A549 (cell line): ENCODE measurements at regions not wholly inside any gene's neighbourhood (a gene's known extent, or its start where the extent isn't known, plus 50 kb on each side); places are given as distances from the start of the nearest gene placed in this dataset.

ENCODE experiments used
- CHD2 ChIP-seq: fragments of 150-350 bp; IDR thresholded peaks from 2 replicates; pipeline ENCODE4 v1.6.1; 2014; ENCODE audit warnings: low read length; ENCODE audit not compliant: partially characterized antibody
- JUN ChIP-seq, 2 experiments: fragments of >200 bp; sonication (Bioruptor Twin); formaldehyde crosslinking; IDR thresholded peaks; 2 replicates in 1 of 2; 3 replicates in 1 of 2; pipeline ENCODE4 v1.6.1; 2016 to 2017
- POLR2A ChIP-seq: IDR thresholded peaks from 2 replicates; pipeline ENCODE4 v1.6.1; 2012; ENCODE audit warnings: mild to moderate bottlenecking, low read length
- RAD21 ChIP-seq, 2 experiments: fragments of >200 bp in 1 of 2; sonication (Bioruptor Twin) in 1 of 2; formaldehyde crosslinking in 1 of 2; IDR thresholded peaks in 1 of 2; conservative IDR thresholded peaks in 1 of 2; 2 replicates in 1 of 2; 3 replicates in 1 of 2; pipeline ENCODE4 v1.6.1; 2012 to 2018; ENCODE audit warnings: inconsistent platforms in 1 of 2
- SMC3 ChIP-seq: fragments of >200 bp; sonication (Bioruptor Twin); formaldehyde crosslinking; IDR thresholded peaks from 3 replicates; pipeline ENCODE4 v1.6.1; 2018; ENCODE audit warnings: inconsistent platforms
- TF ChIP-seq, protein P1 (sequence below): fragments of >200 bp; sonication (Bioruptor Twin); formaldehyde crosslinking; IDR thresholded peaks from 3 replicates; pipeline ENCODE4 v1.5.1; 2016
- TF ChIP-seq, protein P2 (sequence below): IDR thresholded peaks from 2 replicates; pipeline ENCODE4 v1.6.1; 2012
- TF ChIP-seq, protein P3 (sequence below): IDR thresholded peaks from 2 replicates; pipeline ENCODE4 v1.6.1; 2012

DNA sequence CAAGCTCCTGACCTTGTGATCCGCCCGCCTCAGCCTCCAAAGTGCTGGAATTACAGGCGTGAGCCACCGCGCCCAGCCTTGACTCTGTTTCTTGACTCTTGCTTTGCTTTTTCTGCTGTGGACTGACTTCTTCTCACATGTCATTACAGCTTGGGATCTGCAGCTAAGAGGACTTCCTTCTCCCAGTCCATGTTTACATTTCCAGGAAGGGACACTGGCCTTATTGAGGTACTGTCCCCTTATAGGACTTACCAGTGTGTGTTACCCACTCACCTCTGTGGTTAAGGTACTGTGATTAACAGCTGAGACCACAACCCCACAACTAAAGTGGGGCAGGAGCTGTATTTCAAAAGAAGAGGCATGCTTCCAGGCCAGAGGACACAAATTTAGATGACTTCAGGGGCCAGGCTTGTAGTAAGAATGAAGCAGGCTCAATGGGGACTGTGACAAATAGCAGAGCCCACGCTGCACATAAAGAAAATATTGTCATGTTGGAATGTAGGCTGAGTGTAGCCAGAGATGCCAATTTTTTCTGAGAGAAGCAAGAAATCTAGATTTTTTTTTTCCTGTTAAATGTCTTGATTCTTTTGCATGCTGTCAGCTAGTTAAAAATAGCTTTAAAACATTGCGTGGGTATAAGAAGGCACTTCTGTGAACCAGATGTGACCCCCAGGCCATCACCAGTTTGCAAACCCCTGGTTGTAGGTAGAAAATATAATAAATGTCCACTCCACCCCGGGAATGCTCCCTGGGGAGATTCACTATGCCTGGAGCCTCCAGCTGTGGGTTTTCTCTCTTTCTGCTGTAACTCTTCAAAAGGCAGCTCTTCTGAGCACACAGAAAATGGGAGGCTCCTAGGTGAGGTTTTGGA, 75.0 kb downstream of the PTPDC1 start:
- TF ChIP-seq, protein P1, sequence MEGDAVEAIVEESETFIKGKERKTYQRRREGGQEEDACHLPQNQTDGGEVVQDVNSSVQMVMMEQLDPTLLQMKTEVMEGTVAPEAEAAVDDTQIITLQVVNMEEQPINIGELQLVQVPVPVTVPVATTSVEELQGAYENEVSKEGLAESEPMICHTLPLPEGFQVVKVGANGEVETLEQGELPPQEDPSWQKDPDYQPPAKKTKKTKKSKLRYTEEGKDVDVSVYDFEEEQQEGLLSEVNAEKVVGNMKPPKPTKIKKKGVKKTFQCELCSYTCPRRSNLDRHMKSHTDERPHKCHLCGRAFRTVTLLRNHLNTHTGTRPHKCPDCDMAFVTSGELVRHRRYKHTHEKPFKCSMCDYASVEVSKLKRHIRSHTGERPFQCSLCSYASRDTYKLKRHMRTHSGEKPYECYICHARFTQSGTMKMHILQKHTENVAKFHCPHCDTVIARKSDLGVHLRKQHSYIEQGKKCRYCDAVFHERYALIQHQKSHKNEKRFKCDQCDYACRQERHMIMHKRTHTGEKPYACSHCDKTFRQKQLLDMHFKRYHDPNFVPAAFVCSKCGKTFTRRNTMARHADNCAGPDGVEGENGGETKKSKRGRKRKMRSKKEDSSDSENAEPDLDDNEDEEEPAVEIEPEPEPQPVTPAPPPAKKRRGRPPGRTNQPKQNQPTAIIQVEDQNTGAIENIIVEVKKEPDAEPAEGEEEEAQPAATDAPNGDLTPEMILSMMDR, result no peak
- TF ChIP-seq RAD21 (conservative IDR thresholded peaks at IDR 0.05 in 1 of 2, IDR thresholded peaks at IDR 0.05 in 1 of 2) (no peak), SMC3 (no peak), CHD2 (no peak), POLR2A (no peak), JUN (IDR thresholded peaks at IDR 0.05) (no peak)
- TF ChIP-seq, protein P2, sequence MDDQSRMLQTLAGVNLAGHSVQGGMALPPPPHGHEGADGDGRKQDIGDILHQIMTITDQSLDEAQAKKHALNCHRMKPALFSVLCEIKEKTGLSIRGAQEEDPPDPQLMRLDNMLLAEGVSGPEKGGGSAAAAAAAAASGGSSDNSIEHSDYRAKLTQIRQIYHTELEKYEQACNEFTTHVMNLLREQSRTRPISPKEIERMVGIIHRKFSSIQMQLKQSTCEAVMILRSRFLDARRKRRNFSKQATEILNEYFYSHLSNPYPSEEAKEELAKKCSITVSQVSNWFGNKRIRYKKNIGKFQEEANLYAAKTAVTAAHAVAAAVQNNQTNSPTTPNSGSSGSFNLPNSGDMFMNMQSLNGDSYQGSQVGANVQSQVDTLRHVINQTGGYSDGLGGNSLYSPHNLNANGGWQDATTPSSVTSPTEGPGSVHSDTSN, result no peak
- TF ChIP-seq, protein P3, sequence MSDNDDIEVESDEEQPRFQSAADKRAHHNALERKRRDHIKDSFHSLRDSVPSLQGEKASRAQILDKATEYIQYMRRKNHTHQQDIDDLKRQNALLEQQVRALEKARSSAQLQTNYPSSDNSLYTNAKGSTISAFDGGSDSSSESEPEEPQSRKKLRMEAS, result no peak
